ENCODE measurements at regions not wholly inside any gene's neighbourhood (a gene's known extent, or its start where the extent isn't known, plus 50 kb on each side); places are given as distances from the start of the nearest gene placed in this dataset.

- Mint-ChIP-seq H3K4me3 (no peak overlapping the region), H3K27ac (no peak overlapping the region), H3K27me3 (ENCODE audit: insufficient read depth, low read depth) (no peaks in the 10 kb centered on the region), H3K4me1 (peaks cover 5% of the 10 kb centered on the region), H3K9me3 (peaks cover 15% of the 10 kb centered on the region), H3K36me3 (peaks cover 4% of the 10 kb centered on the region)
- Histone ChIP-seq H3K27ac (no peak overlapping the region), H2AFZ (replicated peaks) (no peak overlapping the region), H4K20me1 (ENCODE audit: low read depth) (no peaks in the 10 kb centered on the region), H3K27me3 (no peaks in the 10 kb centered on the region), H3K9me3 (ENCODE audit: low read depth) (peaks cover 12% of the 10 kb centered on the region), H3F3A (ENCODE audit: low read depth) (no peaks in the 10 kb centered on the region), H3K36me3 (no peaks in the 10 kb centered on the region), H3K4me2 (no peak overlapping the region), H3K9ac (no peak overlapping the region), H3K4me1 (no peaks in the 10 kb centered on the region), H3K79me2 (ENCODE audit: low read depth) (no peaks in the 10 kb centered on the region), H3K4me3 (no peak overlapping the region)
- TF ChIP-seq EZH2phosphoT487 (IDR thresholded peaks at IDR 0.05) (no peak), EZH2 (IDR thresholded peaks at IDR 0.05) (no peak)
- TF ChIP-seq, protein P1, sequence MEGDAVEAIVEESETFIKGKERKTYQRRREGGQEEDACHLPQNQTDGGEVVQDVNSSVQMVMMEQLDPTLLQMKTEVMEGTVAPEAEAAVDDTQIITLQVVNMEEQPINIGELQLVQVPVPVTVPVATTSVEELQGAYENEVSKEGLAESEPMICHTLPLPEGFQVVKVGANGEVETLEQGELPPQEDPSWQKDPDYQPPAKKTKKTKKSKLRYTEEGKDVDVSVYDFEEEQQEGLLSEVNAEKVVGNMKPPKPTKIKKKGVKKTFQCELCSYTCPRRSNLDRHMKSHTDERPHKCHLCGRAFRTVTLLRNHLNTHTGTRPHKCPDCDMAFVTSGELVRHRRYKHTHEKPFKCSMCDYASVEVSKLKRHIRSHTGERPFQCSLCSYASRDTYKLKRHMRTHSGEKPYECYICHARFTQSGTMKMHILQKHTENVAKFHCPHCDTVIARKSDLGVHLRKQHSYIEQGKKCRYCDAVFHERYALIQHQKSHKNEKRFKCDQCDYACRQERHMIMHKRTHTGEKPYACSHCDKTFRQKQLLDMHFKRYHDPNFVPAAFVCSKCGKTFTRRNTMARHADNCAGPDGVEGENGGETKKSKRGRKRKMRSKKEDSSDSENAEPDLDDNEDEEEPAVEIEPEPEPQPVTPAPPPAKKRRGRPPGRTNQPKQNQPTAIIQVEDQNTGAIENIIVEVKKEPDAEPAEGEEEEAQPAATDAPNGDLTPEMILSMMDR (IDR thresholded peaks at IDR 0.05), result no peak
- DNase-seq (ENCODE audit: low spot score), result no peak
Observed at GRCh38 chr2:129274918-129275317, 704.5 kb upstream of the RAB6C start.

- Mint-ChIP-seq H3K27me3 (ENCODE audit: insufficient read depth, low read depth) (no peaks in the 10 kb centered on the region), H3K9me3 (peaks cover 8% of the 10 kb centered on the region), H3K4me3 (no peak overlapping the region), H3K27ac (no peak overlapping the region), H3K4me1 (peaks cover 5% of the 10 kb centered on the region), H3K36me3 (no peaks in the 10 kb centered on the region)
- Histone ChIP-seq H3K9me3 (ENCODE audit: low read depth) (peaks cover 12% of the 10 kb centered on the region), H4K20me1 (ENCODE audit: low read depth) (no peaks in the 10 kb centered on the region), H3K27me3 (no peaks in the 10 kb centered on the region), H3K79me2 (ENCODE audit: low read depth) (no peaks in the 10 kb centered on the region), H3K4me2 (no peak overlapping the region), H3K4me3 (no peak overlapping the region), H2AFZ (replicated peaks) (no peak overlapping the region), H3K36me3 (no peaks in the 10 kb centered on the region), H3K9ac (no peak overlapping the region), H3F3A (ENCODE audit: low read depth) (no peaks in the 10 kb centered on the region), H3K4me1 (no peaks in the 10 kb centered on the region), H3K27ac (no peak overlapping the region)
- TF ChIP-seq EZH2 (IDR thresholded peaks at IDR 0.05) (no peak), EZH2phosphoT487 (IDR thresholded peaks at IDR 0.05) (no peak)
- TF ChIP-seq, protein P1 (IDR thresholded peaks at IDR 0.05), result no peak
- no peak for DNase-seq (ENCODE audit: low spot score)
Observed at GRCh38 chr2:129275706-129276105, 703.8 kb upstream of the RAB6C start.

DNA sequence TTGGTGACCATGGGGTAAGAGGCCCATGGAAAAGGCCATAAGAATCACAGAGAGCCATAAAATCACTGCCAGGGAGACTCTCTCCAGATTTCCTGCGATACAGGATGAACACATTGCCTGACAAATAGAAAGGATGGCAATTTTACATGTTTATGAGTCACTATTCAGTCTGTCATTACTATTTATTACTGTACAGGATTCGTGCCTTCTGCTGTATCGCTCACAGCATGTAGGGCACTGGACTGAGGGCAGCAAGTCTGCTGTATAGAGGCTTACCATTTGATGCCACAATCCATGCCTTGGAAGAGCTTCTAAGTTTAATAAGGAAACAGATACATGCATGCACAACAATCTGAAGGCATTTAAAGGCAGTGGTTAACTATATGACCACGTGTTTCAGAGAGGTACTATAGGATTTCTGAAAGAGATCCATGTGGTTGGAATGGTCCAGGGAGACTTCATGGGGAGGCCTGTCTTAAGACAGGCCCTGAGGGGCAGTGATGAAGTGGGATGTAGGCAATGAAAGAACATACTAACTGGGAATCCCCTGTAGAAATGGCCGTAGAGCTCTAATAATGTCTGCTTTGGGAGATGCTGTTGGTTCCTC lies 702.4 kb upstream of the RAB6C start:
- no peak overlapping the region for H3K27ac ChIP-seq
- no peak for TF ChIP-seq EZH2 (IDR thresholded peaks at IDR 0.05)
- TF ChIP-seq EZH2phosphoT487 (IDR thresholded peaks at IDR 0.05), result no peak
- TF ChIP-seq, protein P1 (IDR thresholded peaks at IDR 0.05), result no peak
- no peaks in the 10 kb centered on the region for H3K36me3 ChIP-seq
- no peak overlapping the region for H3K4me2 ChIP-seq
- H3K9ac ChIP-seq, result no peak overlapping the region
- H3K4me1 ChIP-seq, result no peaks in the 10 kb centered on the region
- no peak overlapping the region for H2AFZ ChIP-seq (replicated peaks)
- no peaks in the 10 kb centered on the region for H3K9me3 ChIP-seq (ENCODE audit: low read depth)
- no peaks in the 10 kb centered on the region for H3K79me2 ChIP-seq (ENCODE audit: low read depth)
- Mint-ChIP-seq H3K27me3 (ENCODE audit: insufficient read depth, low read depth) (no peaks in the 10 kb centered on the region), H3K27ac (no peak overlapping the region), H3K9me3 (peaks cover 3% of the 10 kb centered on the region), H3K4me3 (no peak overlapping the region), H3K36me3 (no peaks in the 10 kb centered on the region), H3K4me1 (peaks cover 5% of the 10 kb centered on the region)
- no peaks in the 10 kb centered on the region for H4K20me1 ChIP-seq (ENCODE audit: low read depth)
- no peaks in the 10 kb centered on the region for H3F3A ChIP-seq (ENCODE audit: low read depth)
- no peak overlapping the region for H3K4me3 ChIP-seq
- no peaks in the 10 kb centered on the region for H3K27me3 ChIP-seq
- DNase-seq (ENCODE audit: low spot score), result no peak

Measured in neural progenitor cell (in vitro differentiated cells).